ENCODE measurements at regions not wholly inside any gene's neighbourhood (a gene's known extent, or its start where the extent isn't known, plus 50 kb on each side); places are given as distances from the start of the nearest gene placed in this dataset.

DNA sequence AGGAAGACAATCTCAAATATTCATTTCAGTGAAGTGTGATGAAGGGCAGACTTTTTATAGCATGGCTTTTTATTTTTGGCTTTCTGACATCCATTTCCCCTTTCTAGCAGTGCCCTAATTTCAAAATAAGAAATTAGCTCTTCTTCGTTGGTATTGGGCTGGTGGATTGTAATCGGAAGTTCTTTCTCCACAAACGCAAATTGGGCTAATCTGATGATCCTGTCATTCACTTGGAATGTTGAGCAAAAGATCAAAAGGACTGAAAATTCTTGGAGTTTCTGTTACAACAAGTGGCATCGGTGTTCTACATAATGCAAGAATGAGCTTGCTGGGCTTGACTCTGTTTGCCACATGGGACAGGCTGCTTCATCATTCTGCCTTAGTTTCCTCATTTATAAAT is 1182.8 kb downstream of the FLRT2 start:
- DNase-seq (ENCODE audit: low spot score), result no peak

DNA sequence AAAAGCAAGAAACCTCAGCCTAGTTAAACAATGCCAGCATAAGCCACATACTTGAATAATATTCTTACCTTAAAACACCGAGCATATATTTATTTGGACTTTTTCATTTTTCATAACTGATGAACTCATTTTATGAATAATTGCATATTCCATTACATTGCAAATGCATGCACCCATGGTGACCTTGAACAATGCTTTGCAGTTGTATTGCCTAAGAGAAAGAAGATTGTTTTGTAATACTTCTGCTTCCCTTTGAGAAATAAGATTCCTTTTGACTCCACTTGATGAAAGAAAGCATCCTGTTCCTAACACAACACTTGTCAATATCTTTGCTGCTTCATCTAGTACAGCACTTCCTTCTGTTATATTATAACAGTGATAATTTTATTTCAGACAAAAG is 1182.2 kb downstream of the FLRT2 start:
- no peak for DNase-seq (ENCODE audit: low spot score)

DNA sequence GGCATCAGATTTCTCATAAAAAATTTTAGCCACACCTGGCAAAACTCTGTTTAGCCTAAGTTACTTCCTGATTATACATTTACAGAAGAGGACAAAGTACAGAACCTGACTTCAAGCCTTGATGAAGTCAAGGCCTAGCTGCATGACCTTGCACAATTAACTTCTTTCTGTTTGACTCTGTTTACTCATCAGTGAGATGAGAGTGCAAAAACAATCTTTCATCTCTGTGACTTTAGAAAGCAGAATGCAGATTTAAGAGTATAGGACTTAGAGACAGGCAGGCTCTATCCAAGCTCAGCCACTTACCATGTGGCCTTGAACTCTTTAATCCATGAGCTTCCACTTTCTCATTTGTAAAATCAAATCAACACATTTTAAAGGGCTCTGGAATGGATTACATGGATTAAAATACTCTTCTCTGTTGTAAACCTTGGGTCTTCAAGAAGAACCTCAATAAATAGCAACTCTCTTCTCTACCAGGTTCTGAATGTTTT is 1178.9 kb downstream of the FLRT2 start:
- no peak for DNase-seq (ENCODE audit: low spot score)

DNA sequence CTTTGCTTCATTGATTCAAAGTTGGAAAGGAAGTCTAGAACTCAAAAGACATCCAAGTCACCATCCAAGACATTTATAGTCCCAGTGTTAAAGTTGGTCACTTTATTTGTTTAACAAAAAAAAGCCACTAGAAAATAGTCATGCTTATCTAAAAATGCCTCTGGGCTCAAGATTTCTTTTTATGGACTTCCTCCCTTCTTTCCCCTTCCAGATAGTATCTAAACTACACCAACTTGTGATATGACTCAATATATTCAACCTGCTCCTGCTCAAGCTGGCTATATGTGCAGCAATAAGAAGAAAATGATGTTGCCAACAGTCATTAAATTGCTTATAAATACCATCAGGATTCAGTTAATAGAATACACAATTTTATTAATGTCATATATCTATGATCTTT is 1177.1 kb downstream of the FLRT2 start:
- DNase-seq (ENCODE audit: low spot score), result no peak

DNA sequence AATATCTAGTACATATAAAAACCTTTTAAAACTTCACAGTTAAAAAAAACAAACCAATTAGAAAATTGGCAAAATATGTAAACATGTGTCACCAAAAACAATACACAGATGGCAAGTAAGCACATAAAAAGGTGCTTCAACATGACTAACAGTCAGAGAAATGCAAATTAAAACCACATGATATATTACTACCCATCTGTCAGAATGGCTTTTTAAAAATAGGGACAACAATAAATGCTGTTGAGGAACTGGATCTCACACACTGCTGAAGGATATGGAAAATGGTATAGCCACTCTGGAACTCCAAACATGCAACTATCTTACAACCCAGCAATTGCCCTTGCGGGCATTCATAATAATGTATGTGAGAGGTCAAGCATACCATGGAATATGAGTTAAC is 1153.6 kb downstream of the FLRT2 start:
- DNase-seq (ENCODE audit: low spot score), result no peak

DNA sequence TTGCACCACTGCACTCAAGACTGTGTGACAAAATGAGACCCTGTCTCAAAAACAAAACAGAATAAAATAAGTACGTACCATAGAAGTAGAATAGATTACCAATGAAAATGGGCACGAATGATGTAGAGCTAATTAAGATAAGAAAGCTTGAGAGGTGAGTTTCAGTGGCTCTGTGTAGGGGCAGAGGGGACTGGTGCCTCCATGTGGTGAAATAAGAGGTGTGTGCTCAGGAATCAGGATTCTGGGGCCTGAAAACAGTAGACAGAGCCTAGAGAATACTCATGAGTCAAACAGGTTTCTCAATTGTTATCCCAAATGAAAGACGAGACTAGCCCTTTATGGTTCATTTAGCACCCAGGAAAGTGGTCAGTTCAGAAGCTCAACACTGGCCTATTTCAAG is 1145.1 kb downstream of the FLRT2 start:
- no peak for DNase-seq (ENCODE audit: low spot score)

DNA sequence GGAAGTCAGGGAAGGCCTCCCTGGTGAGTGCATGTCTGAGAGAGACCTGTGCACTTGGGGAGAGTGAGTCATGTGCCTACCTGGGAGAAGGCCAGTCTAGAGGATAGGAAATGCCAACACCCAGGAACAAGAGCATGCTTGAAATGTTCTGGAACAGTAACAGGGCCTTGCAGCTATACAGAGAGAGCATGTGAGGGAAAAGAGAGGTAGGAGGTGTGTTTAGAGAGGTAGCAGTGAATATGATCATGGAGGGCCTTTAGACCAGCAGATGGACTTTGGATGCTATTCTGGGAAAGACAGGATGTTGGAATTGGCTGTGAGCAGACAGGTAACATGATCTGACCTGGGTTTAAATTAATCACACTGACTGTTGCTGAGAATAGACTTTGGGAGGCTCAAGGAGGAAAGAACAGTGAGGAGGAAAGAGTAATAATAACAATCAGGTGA is 1143.6 kb downstream of the FLRT2 start:
- DNase-seq (ENCODE audit: low spot score), result no peak

DNA sequence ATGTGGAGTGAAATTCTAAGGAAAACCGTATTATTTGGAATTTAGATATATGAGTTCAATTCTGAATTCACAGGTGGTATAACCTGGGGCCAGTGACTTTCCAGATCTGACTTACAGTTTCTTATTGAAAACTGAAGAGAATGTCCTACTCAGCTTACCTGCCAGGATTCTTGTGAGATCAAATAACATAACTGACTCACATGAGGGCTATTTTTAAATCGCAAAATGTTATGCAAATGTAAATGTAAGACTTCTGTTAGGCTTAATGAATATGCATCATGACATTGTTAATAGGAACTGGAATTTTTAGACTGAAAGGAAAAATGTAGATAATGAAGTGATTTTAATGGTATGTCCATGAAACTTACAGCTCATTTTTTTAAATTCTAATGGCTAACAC is 1142.1 kb downstream of the FLRT2 start:
- DNase-seq (ENCODE audit: low spot score), result no peak

DNA sequence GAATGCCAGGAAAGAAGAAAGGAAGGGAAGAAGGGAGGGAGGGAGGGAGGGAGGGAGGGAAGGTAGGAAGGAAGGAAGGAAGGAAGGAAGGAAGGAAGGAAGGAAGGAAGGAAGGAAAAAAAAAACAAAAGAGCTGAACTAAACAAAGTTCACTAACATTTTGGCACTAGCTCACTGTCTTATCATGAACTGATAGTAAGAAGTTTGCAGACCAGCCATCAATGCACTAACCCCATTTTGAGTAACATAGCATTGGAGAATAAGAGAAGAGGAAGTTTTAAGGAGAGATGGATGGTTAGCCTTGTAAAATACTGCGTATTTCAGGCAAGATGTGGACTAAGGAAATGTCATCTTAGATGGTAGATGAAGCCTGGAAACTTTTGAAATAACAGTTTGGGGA is 1136.0 kb downstream of the FLRT2 start:
- no peak for DNase-seq (ENCODE audit: low spot score)

DNA sequence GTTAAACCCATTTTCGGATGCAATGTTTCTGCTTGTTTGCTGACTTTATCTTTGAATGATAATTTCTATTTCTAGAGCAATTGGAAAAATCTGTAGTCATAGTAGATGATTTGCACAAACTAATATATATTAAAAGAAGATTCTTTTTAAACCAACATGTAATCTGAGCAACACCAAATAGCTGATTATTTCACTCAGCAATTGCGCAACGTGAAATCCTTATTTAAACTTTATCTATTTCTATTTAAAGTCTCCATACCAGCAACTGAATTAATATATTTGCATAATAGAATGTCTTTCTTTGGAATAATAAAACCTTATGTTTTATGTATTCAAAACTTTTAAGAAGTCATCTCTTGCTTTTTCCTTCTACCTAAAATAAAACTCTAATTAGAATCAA is 1132.4 kb downstream of the FLRT2 start:
- no peak for DNase-seq (ENCODE audit: low spot score)

DNA sequence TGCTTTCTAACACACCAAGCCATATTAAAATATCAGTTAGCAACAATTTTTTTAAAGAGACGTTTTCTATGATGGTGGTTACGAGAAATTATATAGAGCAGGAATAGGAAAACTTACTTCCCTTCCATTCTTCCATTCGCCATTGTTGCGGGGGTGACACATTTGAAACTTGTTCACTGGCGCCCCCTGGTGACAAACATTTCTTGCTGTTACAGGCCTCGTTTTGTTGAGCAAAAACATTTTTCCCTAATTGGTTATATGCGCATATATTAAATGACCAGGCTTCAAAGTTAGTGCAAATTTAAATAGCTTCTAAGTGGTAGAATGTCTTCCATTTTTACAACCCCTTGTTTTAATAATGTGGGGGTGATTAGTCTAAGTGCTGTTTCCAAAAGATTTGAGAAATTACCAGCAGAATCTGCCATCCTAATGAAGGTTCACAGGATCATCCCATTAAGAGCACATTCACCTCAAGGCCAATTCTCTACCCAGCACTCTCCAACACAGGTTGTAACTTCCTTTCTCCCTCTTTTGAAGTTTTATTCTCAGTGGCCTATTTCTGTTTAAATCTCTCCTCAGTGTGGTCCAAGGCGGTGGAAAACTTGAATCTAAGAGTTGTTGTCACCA is 1124.7 kb downstream of the FLRT2 start:
- DNase-seq (ENCODE audit: low spot score), result peak; percentile 8

DNA sequence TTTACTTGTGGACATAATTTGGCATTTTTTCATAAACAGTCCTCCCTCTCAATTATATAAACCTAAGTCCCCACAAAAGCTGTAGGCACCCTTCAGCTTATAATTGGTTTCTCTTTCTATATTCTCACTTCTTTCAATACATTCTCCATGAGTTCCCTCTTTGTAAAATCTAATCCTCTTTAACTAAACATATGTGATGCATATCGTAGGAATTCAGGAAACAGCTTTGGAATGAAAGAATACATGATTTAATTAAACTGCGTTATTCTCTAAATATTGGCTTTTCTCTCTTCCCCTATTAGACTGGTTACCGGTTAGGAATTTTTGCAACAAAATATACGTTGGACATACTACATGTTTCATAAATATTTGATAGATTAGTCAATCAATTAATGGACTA is 1122.6 kb downstream of the FLRT2 start:
- no peak for DNase-seq (ENCODE audit: low spot score)

DNA sequence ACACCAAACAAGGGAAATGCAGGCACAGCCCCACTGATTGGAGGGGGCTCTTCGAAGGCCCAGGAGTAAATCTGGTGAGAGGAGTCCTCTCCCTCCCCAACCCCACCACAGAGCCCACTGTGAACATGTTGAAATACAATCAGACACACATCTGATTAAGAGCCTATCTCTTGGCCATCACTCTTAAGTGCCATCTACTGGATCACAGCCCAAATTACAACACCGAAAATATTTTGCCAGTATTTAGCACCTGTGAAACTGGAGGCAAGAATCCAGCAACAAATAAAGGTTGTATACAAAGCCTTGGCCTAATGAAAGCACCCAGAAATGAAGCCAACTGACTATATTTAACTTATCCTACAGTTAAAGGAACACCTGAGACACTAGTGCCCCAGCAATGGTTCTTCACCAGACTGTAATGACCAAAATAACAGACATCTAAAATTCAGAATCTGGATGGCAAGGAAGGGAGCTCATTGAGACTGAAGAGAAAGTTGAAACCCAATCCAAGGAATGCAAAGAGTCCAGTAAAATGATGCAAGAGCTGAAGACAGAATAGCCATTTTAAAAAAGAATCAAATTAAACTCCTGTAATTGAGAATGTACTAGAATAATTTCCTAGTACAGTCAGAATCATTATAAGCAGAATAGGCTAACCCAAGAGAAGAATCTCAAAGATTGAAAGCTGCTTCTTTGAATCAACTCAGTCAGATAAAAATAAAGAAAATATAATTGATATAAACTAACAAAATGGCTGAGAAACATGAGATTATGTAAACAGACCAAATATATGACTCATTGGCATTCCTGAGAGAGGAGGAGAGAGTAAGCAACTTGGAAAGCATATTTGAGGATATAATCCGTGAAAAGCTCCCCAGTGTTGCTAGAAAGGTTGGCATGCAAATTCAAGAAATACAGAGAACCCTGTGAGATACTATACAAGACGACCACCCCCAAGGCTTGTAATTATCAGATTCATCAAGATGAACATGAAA is 1117.0 kb downstream of the FLRT2 start:
- no peak for DNase-seq (ENCODE audit: low spot score)

DNA sequence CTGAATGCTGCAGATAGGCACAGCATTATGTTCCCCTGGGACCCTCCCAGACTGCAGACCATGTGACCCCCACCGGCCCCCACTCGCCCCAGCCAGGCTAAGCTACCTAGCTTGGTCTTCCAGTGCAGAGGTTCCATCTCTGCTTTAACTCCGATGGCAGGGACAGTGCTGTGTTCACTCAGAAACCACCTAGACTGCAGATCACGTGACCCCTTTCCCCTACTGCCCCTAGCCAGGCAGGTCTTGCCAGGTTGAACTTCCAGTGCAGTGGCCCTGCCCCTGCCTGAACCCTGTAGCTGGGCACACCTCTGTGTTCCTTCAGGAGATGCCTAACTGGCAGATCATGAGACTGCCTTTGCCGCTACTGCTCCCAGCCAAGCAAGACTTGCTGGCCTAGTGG is 1116.2 kb downstream of the FLRT2 start:
- no peak for DNase-seq (ENCODE audit: low spot score)

DNA sequence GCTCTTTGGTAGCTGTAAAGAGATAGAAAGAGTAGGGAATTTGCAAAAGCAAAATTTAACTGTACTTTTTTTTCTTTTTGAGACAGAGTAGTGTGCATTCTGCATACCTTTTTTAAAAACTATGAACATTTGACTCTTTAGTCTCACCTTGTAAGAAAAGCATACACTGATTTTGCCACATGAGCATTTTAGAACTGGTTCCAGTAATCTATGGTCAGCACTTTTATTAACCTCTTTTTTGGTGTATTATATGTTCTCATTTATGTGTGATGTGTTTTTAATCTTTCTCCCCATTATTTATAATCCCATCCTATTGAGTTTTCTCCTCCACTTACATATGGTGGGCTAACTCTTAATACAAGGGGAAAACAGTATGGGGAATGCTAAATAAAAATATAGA is 1111.4 kb downstream of the FLRT2 start:
- DNase-seq (ENCODE audit: low spot score), result no peak

DNA sequence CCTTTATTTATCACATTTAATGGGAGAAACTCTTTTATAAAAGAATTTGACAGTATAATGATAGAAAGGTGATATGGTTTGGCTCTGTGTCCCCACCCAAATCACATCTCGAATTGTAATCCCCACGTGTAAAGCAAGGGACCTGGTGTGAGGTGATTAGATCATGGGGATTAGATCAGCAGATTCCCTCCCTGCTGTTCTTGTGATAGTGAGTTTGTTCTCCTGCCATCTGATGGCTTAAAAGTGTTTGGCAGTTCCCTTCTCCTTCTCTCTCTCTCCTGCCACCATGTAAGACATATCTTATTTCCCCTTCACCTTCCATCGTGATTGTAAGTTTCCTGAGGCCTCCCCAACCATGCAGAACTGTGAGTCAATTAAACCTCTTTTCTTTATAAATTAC is 1110.3 kb downstream of the FLRT2 start:
- DNase-seq (ENCODE audit: low spot score), result no peak

DNA sequence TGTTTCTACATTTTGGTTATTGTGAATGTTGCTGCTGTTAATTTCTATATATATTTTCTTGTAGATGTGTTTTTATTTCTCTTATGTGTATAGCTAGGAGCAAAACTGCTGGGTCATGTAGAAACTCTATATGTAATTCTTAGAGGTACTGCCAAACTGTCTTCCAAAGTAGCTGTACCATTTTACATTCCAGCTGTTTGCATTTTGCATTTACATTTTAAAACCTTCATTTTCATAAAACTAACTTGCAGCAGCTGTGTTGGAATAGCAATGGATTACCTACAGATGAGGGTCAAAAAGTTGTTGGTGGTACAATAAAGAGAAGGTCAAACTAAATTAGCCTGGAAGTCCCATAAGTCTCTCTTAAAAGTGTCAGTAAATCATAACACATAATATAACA is 1109.7 kb downstream of the FLRT2 start:
- DNase-seq (ENCODE audit: low spot score), result no peak

DNA sequence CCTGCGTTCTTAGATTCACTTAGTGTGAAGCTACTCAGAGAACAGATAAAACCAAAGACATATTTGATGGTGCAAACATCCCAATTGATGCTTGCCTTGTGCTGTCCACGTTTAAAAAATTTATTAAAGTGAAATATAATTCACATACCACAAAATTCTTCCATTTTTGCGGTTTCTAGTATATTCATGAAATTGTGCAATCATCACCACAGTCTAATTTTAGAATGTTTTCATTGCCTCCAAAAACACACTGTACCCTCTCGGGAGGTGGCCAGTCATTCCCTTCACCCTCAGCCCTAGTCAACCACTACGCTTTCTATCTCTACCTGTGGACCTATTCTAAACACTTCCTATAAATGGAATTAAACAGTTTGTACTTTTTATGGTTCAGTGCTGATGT is 1109.2 kb downstream of the FLRT2 start:
- DNase-seq (ENCODE audit: low spot score), result no peak

DNA sequence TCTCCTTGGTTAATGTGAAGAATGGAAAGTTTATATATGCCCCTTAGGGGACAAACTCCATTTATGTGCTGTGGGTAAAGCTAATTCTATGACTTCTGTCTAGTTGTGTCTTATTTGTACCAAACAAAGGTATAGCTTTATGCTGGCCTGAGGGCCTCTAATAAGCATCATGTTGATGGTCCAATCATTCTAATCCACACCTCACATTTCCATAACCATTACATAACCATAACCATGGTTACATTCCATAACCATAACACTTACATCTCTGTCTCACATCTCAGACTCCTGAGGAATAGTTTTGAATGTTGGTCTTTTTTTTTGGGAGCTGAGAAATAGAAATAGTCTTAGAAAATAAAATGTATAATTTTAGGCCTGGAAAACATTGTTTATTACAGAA is 1097.1 kb downstream of the FLRT2 start:
- DNase-seq (ENCODE audit: low spot score), result no peak

DNA sequence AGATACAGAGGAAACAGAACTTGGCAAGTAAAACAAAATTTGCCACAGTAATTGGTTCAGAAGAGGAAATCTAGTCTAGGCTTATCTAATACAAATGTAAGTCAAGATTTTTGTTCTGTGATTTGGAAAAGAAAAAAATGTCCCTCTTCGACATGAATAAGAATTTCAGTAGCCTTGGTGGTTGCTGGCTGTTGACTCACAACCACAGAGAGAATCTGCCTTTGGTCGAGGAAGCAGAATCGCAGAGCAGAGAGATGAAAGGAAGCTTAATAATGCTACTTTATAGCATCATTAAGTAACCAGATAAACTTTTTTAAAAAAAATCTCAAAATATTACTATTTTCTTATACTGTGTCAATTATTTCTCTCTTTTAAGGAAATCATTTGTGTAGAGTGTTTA is 1096.6 kb downstream of the FLRT2 start:
- DNase-seq (ENCODE audit: low spot score), result no peak

DNA sequence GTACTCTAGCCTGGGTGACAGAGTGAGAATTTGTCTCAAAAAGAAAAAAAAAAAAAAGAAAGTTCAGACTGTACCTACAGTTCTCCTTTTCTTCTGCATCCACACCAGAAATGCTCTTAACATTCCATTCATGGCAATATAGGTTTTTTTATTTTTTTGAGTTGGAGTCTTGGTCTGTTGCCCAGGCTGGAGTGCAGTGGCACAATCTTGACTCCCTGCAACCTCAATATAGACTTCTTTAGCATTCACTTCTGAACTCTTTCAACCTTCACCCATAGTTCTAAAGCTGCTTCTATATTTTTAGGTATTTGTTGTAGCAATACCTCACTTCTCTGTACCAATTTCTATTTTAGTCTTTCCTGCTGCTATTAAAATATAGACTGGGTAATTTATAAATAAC is 1095.7 kb downstream of the FLRT2 start:
- no peak for DNase-seq (ENCODE audit: low spot score)

DNA sequence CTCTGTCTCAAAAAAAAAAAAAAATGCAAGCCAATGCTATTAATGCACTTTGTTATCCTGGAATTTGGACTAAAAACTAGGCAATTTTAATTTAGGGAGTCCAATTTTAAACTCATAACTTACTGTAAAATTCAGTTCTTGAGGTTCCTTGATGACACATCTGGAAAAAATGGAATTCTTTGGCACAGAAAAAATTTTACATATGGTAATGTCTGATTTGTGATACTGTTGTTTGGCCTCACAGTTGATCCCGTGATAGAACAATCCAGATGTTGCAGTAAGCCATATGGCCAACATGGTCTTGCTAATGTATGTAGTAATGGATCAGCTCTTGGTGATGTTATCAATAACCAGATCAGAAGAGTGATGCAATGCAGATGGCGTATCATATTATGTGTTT is 1089.8 kb downstream of the FLRT2 start:
- DNase-seq (ENCODE audit: low spot score), result no peak

DNA sequence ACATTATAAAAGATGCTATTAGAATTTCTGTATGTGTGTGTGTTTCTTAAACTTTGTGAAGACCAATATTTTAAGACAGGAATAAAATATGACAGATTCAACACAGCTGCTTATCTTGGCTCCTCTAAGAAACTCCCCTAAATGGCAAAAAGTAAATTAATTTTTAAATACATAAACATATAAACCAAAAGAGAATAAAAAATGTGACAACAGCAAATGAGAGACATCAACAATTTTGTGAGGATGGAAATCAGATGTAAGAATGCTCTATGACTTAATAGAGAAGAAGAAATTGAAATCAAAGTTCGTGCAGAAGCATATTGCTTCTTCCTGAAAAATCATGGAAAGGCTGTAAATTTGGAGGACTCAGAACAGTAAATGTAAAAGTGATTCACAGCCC is 1083.8 kb downstream of the FLRT2 start:
- DNase-seq (ENCODE audit: low spot score), result no peak

Data from CD4-positive, alpha-beta T cell treated with Interleukin-2 at 100 ng/mL for 4 hours (primary cell).